NCI-H446 treated with DMSO at 0.1 percent for 48 hours (cell line): ENCODE measurements at regions not wholly inside any gene's neighbourhood (a gene's known extent, or its start where the extent isn't known, plus 50 kb on each side); places are given as distances from the start of the nearest gene placed in this dataset.
"Not testable (repeated sequence)": the region's sequence is repeated elsewhere in the genome, so short reads cannot be mapped to it uniquely, and the experiment has no call there.

Experiments used
- DNase-seq: peaks from one replicate; lab custom pipeline; 2025; lab: John Stamatoyannopoulos, UW

DNA sequence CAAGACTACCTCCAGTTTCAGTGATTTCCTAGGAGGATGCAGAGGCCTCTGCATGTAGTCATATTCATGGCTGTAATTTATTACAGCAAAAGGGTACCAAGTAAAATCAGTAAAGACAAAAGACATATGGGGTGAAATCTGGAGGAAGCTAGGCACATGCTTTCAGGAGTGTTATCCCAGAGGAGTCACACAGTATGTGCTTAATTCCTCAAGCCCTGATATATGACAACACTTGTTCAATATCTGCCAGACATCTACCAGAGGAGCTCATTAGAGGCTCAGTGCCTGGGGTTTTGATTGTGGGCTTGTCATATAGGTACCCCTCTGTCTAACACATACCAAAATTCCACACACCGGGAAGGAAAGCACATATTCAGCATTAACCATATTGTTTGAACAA lies 283.8 kb downstream of the CXCL12 start:
- no peak for DNase-seq

DNA sequence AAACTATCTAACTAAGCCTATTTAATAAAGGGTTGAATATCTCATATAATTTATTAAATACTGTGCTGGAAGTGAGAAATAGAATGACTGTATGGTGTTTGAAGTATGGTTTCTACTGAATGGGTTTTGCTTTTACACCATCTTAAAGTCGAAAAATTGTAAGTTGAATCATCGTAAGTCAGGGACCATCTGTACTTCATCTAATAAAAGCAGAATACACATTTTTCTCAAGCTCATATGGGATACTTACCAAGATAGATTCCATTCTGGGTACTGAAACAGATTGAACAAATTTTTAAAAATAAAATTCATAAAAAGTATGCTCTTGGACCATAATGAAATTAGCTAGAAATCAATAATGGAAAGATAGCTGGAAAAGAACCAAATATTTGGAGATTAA lies 285.4 kb downstream of the CXCL12 start:
- DNase-seq, result no peak

DNA sequence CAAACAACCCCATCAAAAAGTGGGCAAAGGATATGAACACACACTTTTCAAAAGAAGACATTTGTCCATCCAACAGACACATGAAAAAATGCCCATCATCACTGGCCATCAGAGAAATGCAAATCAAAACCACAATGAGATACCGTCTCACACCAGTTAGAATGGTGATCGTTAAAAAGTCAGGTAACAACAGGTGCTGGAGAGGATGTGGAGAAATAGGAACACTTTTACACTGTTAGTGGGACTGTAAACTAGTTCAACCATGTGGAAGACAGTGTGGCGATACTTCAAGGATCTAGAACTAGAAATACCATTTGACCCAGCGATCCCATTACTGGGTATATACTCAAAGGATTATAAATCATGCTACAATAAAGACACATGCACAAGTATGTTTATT lies 288.7 kb downstream of the CXCL12 start:
- DNase-seq, result not testable (repeated sequence)

DNA sequence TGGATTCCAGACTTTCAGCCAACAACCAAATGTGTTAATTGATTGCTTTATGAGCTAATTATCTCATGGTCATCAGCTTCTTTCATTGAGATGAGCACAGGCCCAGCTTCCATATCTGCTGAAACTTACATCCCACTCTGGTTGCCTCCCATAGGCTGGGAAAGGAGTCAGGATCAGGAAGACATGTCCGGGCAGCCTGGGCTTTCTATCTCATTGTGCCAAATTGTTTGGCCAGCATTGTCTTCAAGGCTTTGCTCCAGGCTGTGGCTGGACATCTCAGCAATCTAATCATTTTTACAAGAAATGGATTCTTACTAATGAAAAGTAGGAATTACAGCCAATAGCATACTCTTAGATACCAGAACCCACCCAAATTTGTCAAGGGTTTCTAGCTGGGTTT lies 295.2 kb downstream of the CXCL12 start:
- no peak for DNase-seq

DNA sequence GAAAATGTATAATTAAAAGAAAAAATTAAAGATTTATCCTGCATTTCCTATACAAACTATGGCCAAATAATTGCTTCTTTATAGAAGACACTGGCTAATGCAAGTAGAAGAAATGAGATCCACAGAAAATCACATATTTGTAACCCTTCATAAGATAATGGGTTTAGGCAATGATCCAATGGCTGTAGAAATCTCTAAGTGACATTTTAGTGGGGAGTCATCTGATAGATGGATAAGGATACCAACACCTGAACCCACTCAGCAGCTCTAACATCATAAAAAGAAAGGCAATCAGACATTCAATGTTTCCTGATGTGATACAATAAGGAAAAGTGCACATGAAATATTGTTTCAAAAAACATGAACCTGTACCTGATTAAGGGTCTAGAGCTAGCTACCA lies 297.5 kb downstream of the CXCL12 start:
- DNase-seq, result no peak

DNA sequence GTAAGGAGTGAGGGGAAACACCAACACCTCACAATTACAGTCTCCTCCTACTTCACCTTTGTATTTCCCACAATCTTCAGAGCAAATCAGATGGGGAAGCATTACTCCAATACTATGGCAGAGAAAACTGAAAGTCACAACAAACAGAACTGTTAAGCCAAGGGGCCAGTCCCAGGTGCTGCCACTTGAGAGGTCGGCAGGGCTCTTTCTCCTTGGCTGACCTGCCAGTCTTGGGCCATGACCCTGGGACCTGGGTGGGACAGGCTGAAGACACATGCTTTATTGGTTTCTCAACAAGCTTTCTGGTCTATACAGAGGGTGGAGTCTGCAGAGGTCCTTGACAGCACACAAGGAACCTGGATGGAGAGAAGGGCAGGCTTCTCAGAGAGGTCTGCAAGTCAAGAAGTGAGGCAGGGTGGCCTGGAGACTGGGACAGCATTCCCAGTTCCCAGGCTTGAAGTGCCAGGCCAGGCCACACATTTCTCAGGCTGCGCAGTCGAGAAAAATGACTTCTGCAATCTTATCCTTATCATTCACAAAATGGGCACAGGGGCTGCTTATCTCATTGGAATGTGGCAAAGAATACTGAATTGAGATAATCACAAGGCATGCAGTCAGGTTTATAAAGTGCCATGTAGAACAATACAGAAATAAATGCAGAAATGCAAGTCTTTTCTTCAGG lies 301.0 kb downstream of the CXCL12 start:
- no peak for DNase-seq

DNA sequence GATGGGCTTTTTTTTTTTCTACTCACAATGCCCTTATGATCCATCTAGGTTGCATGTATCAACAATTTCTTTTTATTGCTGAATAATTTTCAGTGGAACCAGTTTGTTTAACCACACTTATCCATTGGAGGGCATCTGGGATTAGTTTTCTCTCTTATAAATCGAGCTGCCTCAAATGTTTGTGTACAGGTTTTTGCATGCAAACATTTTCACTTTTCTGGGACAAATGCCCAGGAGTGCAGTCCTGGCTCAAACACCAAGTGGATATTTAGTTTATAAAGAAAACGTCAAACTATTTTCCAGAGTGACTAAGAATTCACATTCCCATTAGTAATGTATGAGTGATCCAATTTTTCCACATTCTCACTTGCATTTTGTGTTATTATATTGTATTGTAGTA lies 313.4 kb downstream of the CXCL12 start:
- no peak for DNase-seq

DNA sequence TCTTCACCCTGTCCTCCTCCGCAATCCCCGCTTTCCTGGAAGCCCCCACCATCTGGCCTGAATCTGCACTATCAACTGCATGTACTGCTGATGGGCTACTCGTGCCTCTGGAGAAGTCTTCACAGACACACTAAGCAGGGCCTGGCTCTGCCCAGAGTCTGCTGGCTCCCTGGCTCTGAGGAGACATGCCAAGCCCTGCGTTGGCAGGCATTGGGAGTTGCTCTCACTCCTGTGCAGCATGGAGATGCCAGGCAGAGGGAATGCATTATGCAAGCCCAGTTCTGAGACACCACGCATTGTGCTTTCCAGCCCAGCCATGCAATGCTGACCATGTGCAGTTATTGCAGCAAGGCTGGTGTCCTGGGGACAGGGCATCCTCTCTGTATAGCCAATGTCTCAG lies 314.6 kb downstream of the CXCL12 start:
- DNase-seq, result no peak

DNA sequence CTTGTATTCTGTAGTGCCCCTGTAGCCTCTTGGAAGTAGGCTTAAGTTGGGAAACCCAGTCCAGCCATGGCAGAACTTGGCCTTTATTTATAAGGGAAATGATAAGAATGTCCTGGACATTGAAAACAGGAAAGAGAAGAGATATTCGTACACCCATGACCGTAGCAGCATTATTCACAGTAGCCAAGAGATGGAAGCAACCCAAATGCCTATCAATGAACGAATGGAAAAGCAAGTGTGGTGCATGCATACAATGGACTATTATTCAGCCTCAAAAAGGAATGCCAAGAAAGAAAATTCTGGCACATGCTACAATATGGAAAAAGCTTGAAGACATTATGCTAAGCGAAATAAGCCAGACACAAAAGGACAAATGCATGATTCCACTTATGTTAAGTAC lies 315.3 kb downstream of the CXCL12 start:
- no peak for DNase-seq

DNA sequence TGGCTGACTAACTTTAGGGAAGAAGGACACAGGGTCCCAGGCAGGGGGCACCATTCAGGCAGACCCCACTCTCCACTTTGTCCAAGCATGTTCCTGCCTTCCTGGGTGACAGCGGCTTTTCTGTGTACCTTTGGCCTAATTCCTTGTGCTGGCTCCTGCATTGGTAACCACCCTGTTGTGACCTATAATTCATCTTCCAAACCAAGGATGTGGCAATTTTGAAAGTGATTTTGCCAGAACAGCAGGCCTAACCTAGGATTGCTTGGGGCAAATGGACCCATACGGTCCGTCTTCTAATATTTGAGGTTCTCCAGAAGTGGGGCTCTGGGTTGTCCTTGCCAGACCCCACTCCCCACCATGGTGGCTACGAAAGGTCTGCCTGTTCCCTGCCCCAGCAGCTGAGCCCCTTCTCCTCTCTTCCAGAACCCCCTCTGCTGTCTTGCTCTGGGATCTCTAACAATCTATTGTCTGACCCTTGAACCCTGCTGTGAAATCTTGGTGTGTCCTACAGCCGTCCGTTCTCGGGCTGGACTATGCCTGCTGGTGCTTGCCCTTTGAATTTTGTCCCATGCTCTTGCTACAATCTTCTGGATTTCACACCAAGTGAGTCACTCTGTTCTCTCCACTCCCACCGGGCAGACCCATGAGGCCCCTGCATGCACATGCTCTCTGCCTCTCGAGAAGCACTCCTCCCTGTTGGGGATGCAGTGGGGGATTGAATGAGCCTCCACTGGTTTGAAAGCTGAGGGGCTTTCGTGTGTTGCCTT lies 316.0 kb downstream of the CXCL12 start:
- DNase-seq, result no peak

DNA sequence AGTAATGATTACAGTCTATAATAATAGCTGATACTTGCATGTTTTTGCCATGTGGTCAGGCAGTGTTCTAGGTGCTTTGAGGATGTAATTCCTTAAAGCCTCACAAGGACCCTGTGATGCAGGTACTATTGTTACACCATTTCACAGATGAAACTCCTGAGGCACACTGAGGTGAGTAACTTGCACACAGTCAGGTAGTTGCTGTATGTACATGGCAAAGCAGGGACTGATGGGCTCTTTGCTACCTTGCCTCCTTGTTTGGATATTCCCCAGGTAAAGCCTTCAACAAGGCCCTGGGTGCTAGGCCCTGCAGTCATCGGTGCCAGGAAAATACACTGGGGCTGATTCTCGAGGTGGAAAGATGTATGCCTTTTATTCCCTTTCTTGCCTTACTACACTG lies 317.5 kb downstream of the CXCL12 start:
- no peak for DNase-seq

DNA sequence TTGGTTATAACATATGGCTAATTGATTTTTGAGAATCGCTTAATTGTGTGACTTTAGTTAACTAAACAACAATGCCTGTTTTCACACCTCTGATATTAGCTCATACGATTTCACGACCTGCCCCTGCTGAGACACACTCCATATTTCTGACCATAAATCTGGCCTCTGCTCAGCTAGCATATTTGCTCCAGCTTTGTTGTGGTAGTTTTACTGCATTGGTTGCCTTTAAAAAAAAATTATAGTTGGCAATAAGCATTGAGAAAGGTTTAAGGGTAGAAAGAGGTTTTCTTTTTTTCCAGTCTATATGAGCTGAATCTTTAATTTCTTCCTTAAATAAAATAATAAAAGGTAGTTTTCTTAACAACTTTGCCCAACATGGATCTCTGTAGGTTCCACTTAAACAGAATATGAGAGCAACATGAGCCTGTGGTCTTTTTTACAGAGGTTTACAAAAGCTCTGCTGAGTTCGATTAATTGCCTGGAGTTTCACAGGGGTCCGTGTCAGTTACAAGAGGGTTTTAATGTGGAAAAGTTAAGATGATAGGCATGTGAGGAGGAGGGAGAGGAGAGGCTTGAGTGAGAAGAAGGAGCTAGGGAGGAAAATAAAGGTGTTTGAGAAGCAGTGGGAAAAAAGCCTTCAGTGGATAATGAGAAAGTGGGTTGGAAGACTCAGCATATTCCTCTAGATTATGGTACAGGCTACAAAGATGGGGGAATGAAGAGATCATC lies 318.2 kb downstream of the CXCL12 start:
- DNase-seq, result no peak

DNA sequence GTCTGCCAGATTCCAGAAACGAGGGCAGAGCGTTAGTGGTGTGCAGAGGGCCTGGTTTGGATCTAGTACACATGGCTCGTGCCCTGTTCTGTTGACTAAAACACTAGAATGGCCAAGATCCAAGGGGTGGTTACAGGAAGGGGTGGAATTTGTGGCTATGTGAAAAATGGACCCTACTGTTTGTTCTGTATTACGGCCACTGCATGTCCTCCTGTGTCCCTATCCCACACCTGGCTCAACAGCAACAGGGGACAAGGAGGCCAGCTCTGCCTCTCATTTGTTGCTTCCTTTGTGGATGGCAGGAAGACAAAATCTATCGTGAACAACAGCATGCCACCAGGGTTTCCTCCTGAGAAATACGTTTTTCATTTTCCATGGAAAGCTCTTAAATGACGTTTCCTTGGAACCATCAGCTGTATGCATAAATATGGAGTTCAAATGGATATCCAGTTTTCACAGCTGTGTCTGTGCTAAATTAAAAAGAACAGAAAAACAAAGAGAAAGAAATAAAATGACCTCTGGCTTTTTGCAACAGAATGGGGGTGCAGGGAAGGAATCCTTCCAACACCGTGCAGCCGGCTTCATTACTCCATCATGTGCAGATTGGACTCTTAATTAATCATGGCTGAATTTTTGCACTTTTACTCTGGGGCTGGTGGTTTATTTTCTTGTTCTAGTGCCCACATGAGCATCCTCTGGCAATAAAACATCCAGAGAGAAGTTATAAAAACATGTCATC lies 318.9 kb downstream of the CXCL12 start:
- DNase-seq, result no peak

DNA sequence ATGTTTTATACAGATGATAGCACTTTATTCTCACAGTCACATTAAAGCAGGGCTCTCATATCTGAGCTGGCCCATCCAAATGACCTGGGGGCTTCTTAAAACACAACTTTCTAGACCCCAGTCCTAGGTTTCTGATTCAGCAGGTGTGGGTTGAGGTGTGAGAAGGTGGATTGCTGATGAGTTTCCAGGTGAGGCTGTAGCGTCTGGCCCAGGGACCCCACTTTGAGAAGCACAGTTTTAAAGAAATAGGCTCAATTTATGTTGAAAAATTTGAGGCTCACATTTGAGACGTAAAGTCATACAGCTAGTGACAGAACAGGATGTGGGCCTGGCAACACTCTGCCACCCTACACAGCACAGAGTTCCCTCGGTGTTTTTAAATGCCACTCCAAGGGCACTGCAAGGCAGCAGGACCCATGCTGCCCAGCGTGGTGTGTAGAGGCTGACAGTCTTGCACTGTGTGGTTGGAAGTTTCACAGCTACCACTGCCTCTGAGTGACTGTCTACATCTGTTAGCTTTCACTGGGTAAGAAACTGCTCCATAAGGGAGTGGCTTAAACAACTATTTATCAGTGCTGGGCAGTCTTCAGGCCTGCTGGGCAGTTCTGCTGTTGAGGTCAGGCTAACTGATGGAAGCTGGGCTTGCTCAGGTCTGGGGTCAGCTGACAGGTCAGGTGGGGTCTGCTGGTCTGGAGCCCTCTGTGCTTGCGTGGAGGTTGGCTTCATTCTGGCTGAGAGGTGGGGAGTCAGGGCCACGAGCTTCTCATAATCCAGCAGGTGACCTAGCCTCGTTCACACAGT lies 319.7 kb downstream of the CXCL12 start:
- DNase-seq, result no peak

DNA sequence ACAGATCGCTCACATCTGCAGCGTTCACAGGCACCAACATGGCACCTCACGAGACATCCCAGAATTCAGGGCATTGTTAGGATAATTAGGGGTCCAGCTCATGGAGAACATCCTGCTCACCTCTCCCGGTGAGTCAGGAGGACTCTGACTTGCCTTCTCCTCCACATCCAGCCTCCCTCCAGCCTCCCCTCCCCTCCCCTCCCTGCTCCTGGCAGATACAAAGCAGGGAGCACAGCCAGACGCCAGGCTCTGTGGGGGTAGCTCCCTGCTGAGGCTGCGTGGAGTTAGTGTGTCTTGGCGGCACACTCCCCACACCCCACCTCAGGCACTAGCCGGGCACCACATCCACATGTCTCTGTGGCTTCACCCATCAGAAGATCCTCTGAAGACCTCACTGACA lies 320.6 kb downstream of the CXCL12 start:
- DNase-seq, result no peak

DNA sequence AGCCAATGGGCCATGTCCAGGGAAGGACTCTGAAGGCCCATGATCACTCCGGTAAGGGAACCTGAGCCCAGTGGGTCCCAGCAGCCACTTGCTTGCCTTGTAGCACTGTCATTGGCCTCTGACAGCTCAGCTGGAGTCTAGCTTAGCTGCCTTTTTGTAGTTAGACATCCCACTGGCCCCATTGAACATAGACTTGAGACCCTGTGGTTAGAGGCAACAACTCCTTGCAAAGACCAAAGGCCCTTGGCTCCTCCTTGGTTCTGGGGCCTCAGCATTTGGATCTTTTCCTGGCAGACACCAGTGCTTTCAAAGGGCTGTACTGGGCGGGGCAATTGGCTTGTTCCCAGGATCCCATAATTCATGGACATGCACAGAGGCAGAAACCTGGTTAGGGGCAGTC lies 321.2 kb downstream of the CXCL12 start:
- no peak for DNase-seq

DNA sequence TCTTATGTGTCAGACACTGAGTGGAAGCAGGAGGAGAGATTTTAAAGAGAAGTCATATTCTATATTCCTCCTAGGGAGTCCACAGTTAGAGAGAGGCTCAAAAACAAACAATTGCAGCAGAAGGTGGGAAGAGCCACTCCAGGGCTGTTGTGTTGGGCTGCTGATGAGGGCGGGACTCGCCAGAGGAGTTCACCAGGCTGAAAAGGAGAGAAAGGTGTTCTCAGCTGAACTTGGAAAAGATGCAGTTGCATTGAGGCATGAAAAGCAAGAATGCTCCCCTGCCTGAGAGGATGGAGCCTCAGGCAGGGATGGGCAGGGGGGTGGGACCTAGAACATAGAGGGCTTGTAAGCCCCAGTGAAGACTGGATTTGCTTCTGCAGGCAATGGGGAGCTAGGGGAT lies 324.2 kb downstream of the CXCL12 start:
- no peak for DNase-seq

DNA sequence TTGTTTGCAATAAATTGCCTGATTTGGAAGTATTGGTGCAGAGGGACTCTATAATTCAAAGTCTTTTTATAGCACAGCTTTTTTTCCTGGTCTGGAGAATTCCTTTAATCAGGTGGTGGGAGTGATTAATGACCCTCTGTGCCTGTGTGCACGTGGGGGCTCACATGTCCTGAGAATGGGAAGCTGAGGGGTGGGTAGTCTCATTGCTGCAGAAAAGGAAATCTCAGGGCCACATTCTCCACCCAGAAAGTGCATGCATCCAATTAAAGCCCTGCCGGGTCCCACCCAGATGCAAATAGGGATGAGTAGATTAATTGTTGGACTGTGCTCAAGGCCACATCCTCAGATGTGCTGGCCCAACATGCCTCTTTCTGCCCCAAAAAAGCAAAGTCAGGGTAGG lies 324.7 kb downstream of the CXCL12 start:
- DNase-seq, result no peak

DNA sequence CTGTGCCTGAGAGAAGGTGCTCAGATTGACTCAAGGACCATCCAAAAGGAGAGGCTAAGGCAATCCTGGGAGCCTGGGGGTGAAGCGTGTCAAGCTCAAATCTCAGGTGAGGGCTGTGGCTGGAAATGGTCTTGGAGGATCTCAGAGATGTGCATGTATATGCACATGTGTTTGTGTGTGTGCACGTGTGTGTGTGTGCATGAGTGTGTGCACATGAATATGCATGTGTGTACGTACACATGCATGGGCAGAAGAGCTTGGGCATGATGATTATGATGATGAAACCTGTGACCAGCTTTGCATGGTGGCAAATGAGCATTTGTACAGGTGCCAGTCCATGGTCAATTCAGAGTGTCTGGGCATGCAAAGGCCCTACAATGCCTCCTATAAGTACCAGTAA lies 326.6 kb downstream of the CXCL12 start:
- no peak for DNase-seq

DNA sequence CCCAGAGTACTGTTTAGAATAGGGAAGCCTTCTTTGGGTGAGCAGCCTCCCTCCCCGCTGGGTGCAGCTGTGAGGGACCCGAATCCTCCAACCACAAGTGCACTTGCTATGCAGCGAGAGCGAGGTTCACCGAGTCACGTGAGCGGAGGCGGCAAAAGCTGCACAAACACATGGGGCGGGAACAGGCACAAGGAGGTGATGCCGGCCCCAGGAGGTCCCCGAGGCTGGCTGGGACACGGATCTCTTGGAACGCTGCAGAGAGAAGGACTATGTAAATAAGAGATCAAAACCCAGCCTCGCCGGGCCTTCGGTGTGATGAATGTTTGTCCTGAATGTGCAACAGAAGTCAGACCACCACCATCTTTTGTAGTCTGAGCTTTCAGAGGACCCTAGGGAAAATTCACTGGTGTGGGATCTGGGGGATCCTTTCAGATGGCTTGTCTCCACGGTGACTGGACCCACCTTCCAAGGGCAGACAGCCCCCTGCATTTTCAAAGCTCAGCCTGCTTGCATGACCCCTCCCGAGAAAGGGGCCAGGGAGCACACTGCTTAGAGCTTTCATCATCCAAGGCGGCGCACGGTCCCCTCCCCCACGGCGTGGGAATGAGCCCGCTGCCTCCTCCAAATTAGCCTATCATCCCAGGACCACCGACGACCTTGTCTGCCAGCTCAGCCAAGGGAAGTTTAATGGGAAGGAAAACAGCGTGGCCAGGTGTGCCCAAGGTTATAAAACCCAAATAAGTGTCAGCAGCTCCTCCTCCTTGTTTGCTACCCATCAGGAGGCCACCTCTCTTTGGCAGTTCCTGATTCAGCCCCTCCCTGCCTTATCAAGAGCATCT lies 327.7 kb downstream of the CXCL12 start:
- no peak for DNase-seq

DNA sequence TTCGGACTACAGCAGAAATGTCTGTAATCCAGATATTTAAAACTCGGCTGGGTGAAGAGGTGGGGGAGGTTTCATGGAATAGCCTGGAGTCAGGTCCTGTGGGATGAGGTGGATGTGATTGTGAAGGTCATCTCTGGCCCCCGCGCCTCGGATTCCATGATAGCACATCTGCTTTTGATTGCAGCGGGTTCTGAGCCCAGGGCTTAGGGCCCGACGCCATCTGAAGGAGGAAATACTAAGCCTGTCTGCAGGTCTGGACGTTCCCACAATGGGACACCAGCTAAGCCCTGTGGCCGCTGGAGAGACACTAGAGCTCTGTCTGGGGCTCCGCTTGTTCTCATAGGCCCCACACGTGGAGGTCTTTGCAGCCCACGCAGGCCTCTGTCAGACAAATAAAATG lies 328.7 kb downstream of the CXCL12 start:
- DNase-seq, result no peak
